HG03095 (cell line): ENCODE measurements at regions not wholly inside any gene's neighbourhood (a gene's known extent, or its start where the extent isn't known, plus 50 kb on each side); places are given as distances from the start of the nearest gene placed in this dataset.
A peak's percentile ranks its signal among the peaks of the same experiment; 100 is the strongest.
"Not testable (repeated sequence)": the region's sequence is repeated elsewhere in the genome, so short reads cannot be mapped to it uniquely, and the experiment has no call there.

Experiments
- ATAC-seq: cut with Tn5 transposase; IDR thresholded peaks from one replicate; pipeline ENCODE4 v1.9.1; 2021; ENCODE audit warnings: moderate library complexity; ENCODE audit not compliant: unreplicated experiment

- ATAC-seq, result no peak
These were observed 55.3 kb upstream of the NOL4 start for GRCh38 chr18:34280000-34280399.

GRCh38 chr18:34280653-34281052 is 55.9 kb upstream of the NOL4 start:
- no peak for ATAC-seq

- no peak for ATAC-seq
These were observed 56.6 kb upstream of the NOL4 start for GRCh38 chr18:34281290-34281689.

GRCh38 chr18:34281722-34282121 is 57.0 kb upstream of the NOL4 start:
- ATAC-seq, result no peak

GRCh38 chr18:34283506-34283905 is 58.8 kb upstream of the NOL4 start:
- ATAC-seq, result no peak

GRCh38 chr18:34287825-34288224 is 63.1 kb upstream of the NOL4 start:
- no peak for ATAC-seq

GRCh38 chr18:34292594-34292993 is 67.9 kb upstream of the NOL4 start:
- no peak for ATAC-seq

GRCh38 chr18:34297287-34297686 is 72.6 kb upstream of the NOL4 start:
- ATAC-seq, result no peak

GRCh38 chr18:34299828-34300227 is 75.1 kb upstream of the NOL4 start:
- ATAC-seq, result no peak

- no peak for ATAC-seq
These were observed 86.8 kb upstream of the NOL4 start for GRCh38 chr18:34311468-34311867.

- ATAC-seq, result no peak
These were observed 90.1 kb upstream of the NOL4 start for GRCh38 chr18:34314847-34315246.

- no peak for ATAC-seq
These were observed 91.1 kb upstream of the NOL4 start for GRCh38 chr18:34315591-34316352.

- ATAC-seq, result no peak
These were observed 95.6 kb upstream of the NOL4 start for GRCh38 chr18:34320267-34320666.

- ATAC-seq, result peak; percentile 82
These were observed 96.4 kb upstream of the NOL4 start for GRCh38 chr18:34321066-34321465.

- ATAC-seq, result peak; percentile 52
These were observed 97.9 kb upstream of the NOL4 start for GRCh38 chr18:34322365-34323289.

GRCh38 chr18:34329840-34330239 is 105.1 kb upstream of the NOL4 start:
- ATAC-seq, result no peak

GRCh38 chr18:34330308-34330707 is 105.6 kb upstream of the NOL4 start:
- ATAC-seq, result no peak

GRCh38 chr18:34330907-34331306 is 106.2 kb upstream of the NOL4 start:
- not testable (repeated sequence) for ATAC-seq

GRCh38 chr18:34331343-34331742 is 106.6 kb upstream of the NOL4 start:
- not testable (repeated sequence) for ATAC-seq

- no peak for ATAC-seq
These were observed 114.4 kb upstream of the NOL4 start for GRCh38 chr18:34339155-34339554.

- ATAC-seq, result no peak
These were observed 118.2 kb upstream of the NOL4 start for GRCh38 chr18:34342960-34343359.

GRCh38 chr18:34345738-34346137 is 121.0 kb upstream of the NOL4 start:
- ATAC-seq, result no peak
